ENCODE measurements at regions not wholly inside any gene's neighbourhood (a gene's known extent, or its start where the extent isn't known, plus 50 kb on each side); places are given as distances from the start of the nearest gene placed in this dataset.

DNA sequence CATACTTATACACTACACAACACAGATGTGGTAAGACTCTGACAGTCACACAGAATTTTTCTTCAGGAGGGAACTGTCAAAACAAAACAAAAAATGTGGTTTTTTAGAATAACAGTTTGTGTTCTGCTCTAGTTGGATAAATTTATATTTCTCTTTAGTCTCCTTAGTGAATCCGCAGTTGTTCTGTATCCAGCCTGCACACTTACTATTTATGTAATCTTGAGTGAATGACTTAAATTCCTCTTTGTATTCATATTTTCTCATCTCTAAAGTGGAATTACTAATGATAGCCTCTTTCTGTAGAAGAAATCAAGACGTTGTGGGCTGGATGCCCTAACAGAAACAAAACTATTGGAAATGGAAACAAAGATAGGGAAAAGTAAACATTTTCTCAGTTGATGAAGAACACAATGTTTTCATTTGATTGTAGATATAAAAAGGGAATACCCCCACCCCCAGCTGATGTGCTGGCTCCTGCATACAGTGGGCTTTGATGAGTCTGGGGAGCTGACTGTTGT, 375.2 kb downstream of the TRIB2 start:
- TF ChIP-seq EZH2phosphoT487 (IDR thresholded peaks at IDR 0.05; ENCODE audit: unreplicated experiment), result no peak
- TF ChIP-seq POLR2AphosphoS5 (IDR thresholded peaks at IDR 0.05; ENCODE audit: low read depth), result no peak
- no peak for TF ChIP-seq CTCF (conservative IDR thresholded peaks at IDR 0.05; ENCODE audit: low read depth in 2 of 2)
- no peak for TF ChIP-seq ZNF462 (CRISPR knock-in tag; IDR thresholded peaks at IDR 0.05)
- no peak for TF ChIP-seq CREB1 (CRISPR knock-in tag; IDR thresholded peaks at IDR 0.05; ENCODE audit: low read depth)
- TF ChIP-seq EZH2 (IDR thresholded peaks at IDR 0.05; ENCODE audit: low read depth, unreplicated experiment), result no peak
- TF ChIP-seq, protein P1, sequence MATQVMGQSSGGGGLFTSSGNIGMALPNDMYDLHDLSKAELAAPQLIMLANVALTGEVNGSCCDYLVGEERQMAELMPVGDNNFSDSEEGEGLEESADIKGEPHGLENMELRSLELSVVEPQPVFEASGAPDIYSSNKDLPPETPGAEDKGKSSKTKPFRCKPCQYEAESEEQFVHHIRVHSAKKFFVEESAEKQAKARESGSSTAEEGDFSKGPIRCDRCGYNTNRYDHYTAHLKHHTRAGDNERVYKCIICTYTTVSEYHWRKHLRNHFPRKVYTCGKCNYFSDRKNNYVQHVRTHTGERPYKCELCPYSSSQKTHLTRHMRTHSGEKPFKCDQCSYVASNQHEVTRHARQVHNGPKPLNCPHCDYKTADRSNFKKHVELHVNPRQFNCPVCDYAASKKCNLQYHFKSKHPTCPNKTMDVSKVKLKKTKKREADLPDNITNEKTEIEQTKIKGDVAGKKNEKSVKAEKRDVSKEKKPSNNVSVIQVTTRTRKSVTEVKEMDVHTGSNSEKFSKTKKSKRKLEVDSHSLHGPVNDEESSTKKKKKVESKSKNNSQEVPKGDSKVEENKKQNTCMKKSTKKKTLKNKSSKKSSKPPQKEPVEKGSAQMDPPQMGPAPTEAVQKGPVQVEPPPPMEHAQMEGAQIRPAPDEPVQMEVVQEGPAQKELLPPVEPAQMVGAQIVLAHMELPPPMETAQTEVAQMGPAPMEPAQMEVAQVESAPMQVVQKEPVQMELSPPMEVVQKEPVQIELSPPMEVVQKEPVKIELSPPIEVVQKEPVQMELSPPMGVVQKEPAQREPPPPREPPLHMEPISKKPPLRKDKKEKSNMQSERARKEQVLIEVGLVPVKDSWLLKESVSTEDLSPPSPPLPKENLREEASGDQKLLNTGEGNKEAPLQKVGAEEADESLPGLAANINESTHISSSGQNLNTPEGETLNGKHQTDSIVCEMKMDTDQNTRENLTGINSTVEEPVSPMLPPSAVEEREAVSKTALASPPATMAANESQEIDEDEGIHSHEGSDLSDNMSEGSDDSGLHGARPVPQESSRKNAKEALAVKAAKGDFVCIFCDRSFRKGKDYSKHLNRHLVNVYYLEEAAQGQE (IDR thresholded peaks at IDR 0.05; ENCODE audit: unreplicated experiment), result no peak
